ENCODE measurements at regions not wholly inside any gene's neighbourhood (a gene's known extent, or its start where the extent isn't known, plus 50 kb on each side); places are given as distances from the start of the nearest gene placed in this dataset.

GRCh38 chr4:162985131-162985530, 181.6 kb downstream of the NAF1 start:
- no peak overlapping the region for H3K4me3 Mint-ChIP-seq
- Histone ChIP-seq H2AFZ (replicated peaks) (no peak overlapping the region), H3K4me1 (peaks cover 19% of the 10 kb centered on the region), H3K9ac (no peak overlapping the region), H3K27ac (no peak overlapping the region), H4K20me1 (ENCODE audit: low read depth) (no peaks in the 10 kb centered on the region), H3F3A (ENCODE audit: low read depth) (no peaks in the 10 kb centered on the region), H3K79me2 (ENCODE audit: low read depth) (no peaks in the 10 kb centered on the region), H3K36me3 (no peaks in the 10 kb centered on the region), H3K9me3 (ENCODE audit: low read depth) (no peaks in the 10 kb centered on the region), H3K27me3 (no peaks in the 10 kb centered on the region), H3K4me2 (no peak overlapping the region), H3K4me3 (no peak overlapping the region)
- no peaks in the 10 kb centered on the region for H3K36me3 Mint-ChIP-seq
- no peak overlapping the region for H3K27ac Mint-ChIP-seq
- TF ChIP-seq EZH2phosphoT487 (IDR thresholded peaks at IDR 0.05) (no peak), EZH2 (IDR thresholded peaks at IDR 0.05) (no peak), CTCF (IDR thresholded peaks at IDR 0.05) (no peak)
- peaks cover 32% of the 10 kb centered on the region for H3K4me1 Mint-ChIP-seq
- no peaks in the 10 kb centered on the region for H3K9me3 Mint-ChIP-seq
- DNase-seq (ENCODE audit: low spot score), result no peak
- H3K27me3 Mint-ChIP-seq (ENCODE audit: insufficient read depth, low read depth), result peaks cover 2% of the 10 kb centered on the region

GRCh38 chr4:162984621-162985020, 182.1 kb downstream of the NAF1 start:
- H3K36me3 Mint-ChIP-seq, result no peaks in the 10 kb centered on the region
- Histone ChIP-seq H4K20me1 (ENCODE audit: low read depth) (no peaks in the 10 kb centered on the region), H3F3A (ENCODE audit: low read depth) (no peaks in the 10 kb centered on the region), H3K4me2 (no peak overlapping the region), H3K27ac (no peak overlapping the region), H3K27me3 (no peaks in the 10 kb centered on the region), H2AFZ (replicated peaks) (no peak overlapping the region), H3K4me1 (peaks cover 19% of the 10 kb centered on the region), H3K9me3 (ENCODE audit: low read depth) (no peaks in the 10 kb centered on the region), H3K4me3 (no peak overlapping the region), H3K79me2 (ENCODE audit: low read depth) (no peaks in the 10 kb centered on the region), H3K36me3 (no peaks in the 10 kb centered on the region), H3K9ac (no peak overlapping the region)
- no peak for DNase-seq (ENCODE audit: low spot score)
- H3K27me3 Mint-ChIP-seq (ENCODE audit: insufficient read depth, low read depth), result peaks cover 2% of the 10 kb centered on the region
- peaks cover 32% of the 10 kb centered on the region for H3K4me1 Mint-ChIP-seq
- no peaks in the 10 kb centered on the region for H3K9me3 Mint-ChIP-seq
- no peak overlapping the region for H3K4me3 Mint-ChIP-seq
- no peak for TF ChIP-seq EZH2phosphoT487 (IDR thresholded peaks at IDR 0.05)
- no peak for TF ChIP-seq CTCF (IDR thresholded peaks at IDR 0.05)
- no peak for TF ChIP-seq EZH2 (IDR thresholded peaks at IDR 0.05)
- no peak overlapping the region for H3K27ac Mint-ChIP-seq

GRCh38 chr4:162981823-162982222, 184.9 kb downstream of the NAF1 start:
- Mint-ChIP-seq H3K4me3 (no peak overlapping the region), H3K4me1 (peaks cover 13% of the 10 kb centered on the region), H3K36me3 (no peaks in the 10 kb centered on the region), H3K9me3 (no peaks in the 10 kb centered on the region), H3K27me3 (ENCODE audit: insufficient read depth, low read depth) (peaks cover 2% of the 10 kb centered on the region), H3K27ac (no peak overlapping the region)
- Histone ChIP-seq H2AFZ (replicated peaks) (no peak overlapping the region), H3K36me3 (no peaks in the 10 kb centered on the region), H3K9me3 (ENCODE audit: low read depth) (no peaks in the 10 kb centered on the region), H3K9ac (no peak overlapping the region), H3K27me3 (no peaks in the 10 kb centered on the region), H3K4me2 (no peak overlapping the region), H3K27ac (no peak overlapping the region), H3K4me1 (no peaks in the 10 kb centered on the region), H3K79me2 (ENCODE audit: low read depth) (no peaks in the 10 kb centered on the region), H3K4me3 (no peak overlapping the region), H3F3A (ENCODE audit: low read depth) (no peaks in the 10 kb centered on the region), H4K20me1 (ENCODE audit: low read depth) (no peaks in the 10 kb centered on the region)
- TF ChIP-seq CTCF (IDR thresholded peaks at IDR 0.05), result no peak
- TF ChIP-seq EZH2 (IDR thresholded peaks at IDR 0.05), result no peak
- TF ChIP-seq EZH2phosphoT487 (IDR thresholded peaks at IDR 0.05), result no peak
- no peak for DNase-seq (ENCODE audit: low spot score)
